ENCODE measurements at regions not wholly inside any gene's neighbourhood (a gene's known extent, or its start where the extent isn't known, plus 50 kb on each side); places are given as distances from the start of the nearest gene placed in this dataset.

DNA sequence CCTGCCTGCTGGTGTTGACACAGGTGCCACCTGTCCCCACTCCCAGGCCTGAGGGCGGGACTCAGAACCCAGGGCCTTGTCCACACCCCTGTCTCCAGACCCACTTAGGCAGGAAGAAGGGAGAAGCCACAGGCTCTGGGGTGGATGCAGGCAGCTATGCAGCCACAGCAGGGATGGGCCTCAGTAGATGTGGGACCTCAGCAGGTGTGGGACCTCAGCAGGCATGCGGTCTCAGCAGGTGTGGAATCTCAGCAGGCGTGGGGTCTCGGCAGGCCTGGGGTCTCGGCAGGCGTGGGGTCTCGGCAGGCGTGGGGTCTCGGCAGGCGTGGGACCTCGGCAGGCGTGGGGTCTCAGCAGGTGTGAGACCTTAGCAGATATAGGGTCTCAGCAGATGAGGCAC, 118.0 kb upstream of the PITRM1 start:
- DNase-seq, result no peak

DNA sequence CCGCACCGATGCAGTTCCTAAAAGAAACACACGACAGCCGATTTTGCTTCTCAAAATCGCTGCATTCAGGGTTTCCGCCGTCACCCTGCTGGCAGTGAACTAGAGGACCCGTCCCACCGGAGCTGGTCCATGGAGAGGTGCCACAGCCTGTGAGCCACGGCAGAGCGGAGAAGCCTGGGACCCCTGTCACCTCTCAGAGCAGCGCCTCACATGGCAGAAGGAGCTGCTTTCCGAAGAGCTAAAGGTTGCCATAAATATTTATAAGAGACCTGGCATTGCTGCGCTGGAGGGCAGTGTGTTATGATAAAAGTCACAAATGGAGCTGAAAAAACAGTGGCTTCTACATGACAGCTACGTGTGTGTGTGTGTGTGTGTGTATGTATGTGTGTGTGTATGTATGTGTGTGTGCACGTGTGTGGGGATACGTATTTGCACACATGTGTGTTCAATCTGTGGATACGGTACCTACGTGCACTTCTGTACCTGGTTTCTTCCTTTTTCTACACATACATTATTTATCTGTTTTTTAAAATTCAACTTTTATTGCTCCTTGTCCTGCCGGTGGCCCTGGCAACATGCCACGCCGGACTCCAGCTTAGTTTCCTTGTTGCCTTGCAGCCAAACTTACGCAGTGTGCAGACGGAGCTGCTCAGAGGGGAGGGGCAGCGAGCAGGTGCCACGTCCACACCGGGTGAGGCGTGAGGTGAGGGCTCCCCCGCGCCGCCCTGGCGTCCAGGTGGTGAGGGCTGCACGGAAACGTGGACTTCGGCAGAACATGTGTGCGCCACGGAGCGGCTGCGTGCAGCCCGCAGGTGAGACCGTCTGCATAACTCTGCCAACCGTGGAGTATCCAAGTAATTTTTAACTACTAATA, 115.2 kb upstream of the PITRM1 start:
- DNase-seq, result no peak

DNA sequence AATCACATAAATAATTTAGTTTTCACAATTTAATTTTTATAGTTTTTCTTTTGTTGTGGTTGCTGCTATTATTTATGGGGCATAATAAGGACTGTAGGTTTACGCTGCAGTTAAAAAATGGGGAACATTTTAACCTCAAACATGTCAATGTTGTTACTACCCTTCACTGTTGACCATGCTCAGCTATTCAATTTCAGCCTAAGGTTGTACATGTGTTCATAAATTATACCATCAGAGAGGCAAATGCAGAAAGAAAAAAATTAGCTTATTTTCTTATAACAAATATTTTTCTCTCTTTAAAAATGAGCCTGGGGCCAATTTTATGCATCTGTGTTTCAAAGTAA, 110.1 kb upstream of the PITRM1 start:
- DNase-seq, result no peak

DNA sequence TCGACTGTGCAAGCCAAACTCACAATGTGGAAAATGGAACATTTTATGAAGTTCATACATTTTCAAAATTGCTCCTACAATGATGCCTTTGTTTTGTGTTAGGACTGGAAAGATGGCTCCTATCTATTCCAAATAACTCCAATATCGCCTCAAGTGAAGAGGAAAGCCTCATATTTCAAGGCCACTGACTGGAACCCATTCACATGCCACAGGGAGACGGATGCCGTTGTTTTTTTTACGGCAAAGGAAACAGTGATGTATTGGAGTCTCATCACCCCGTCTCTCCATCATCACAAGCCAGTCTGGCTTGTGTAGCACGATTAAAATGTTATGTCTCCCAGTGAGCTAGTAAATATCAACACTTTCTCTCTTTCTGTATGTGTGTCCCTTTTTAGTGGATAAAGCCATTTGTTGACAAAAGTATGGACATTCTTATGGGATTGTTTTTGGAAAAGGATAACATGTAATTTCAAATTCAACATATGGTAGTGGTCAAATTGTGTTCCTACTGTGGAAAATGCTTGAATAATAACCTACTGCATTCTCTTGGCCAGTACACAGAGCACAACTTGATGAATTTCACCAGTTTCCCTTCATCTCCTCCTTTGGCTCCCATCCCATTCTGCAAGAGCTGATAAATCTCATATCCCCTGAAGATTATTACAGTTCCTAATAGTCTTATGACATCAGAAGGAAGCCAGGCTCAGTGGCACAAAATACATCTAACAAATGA, 109.5 kb upstream of the PITRM1 start:
- no peak for DNase-seq

DNA sequence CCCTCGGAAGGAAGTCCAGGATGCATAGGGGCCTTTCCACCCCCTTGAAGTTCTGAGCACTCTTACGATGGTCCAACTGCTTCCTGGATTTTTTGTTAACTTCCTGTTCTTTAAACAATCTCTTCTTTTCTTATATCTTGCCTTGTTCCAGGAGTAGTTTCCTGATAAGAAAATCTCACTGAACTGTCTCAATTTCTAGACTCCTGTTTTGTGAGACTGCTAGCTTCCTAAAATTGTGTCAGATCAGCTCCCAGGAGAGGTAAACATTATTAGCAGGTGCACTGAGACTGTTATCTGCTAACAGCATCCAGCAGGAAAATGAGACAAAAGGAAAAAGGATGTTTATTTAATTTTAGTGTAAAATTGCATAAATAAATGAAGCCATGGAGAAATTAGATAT, 106.2 kb upstream of the PITRM1 start:
- no peak for DNase-seq

DNA sequence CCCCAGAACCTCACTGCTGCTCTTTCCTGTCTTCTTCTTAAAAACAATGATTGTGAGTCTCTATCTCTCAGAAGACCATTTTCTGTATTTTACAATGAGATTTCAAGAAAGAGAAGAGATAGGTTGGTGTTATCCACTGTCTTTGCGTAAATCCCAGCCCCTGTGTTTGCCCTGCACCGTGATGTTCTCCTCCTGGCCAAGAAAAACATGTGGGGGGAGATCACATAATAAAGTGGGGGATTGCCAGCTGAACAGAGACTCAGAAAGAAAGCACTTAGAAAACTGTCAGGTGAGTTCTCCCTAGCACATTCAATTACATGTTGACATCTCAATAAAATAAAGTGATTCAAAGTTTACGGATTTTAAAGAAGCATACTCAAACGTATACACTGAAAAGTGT, 105.0 kb upstream of the PITRM1 start:
- DNase-seq, result no peak

DNA sequence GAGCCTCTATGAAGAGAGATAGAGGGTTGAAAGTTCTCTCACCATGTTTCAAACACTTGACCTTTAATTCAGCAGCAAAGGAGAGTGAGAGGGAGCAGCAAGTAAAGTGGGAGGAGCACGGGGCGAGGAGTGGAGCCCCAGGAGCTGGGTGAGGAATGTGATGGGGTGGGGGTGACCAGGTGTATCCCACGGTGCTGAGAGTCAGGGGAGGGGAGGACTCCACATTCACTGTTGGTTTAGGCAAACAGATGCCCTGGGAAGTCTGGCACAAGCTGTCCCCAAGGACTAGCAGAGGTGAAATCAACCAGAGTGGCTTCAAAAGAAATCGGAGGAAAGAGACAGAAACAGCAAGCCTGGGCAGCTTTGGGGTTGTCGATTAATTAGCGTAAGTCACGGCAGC, 101.8 kb upstream of the PITRM1 start:
- DNase-seq, result no peak

DNA sequence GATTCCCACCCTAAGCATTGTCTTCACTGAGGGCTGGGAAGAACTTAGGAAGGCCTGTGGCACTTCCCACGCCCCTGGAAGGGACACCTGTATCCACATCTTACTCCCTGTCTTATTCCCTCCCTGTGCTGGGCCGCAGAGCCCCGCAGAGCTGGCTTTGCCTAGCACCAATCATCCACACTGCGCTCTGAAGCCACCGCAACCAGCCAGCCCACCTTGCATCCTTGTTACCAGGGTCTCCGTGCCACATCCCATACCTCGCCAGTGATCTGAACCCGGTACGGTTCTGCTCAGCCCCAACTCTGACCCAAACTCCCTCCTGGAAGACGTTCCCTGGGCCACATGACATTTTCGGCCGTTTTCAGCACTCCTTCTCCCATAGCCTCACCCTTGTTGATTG, 101.4 kb upstream of the PITRM1 start:
- no peak for DNase-seq

DNA sequence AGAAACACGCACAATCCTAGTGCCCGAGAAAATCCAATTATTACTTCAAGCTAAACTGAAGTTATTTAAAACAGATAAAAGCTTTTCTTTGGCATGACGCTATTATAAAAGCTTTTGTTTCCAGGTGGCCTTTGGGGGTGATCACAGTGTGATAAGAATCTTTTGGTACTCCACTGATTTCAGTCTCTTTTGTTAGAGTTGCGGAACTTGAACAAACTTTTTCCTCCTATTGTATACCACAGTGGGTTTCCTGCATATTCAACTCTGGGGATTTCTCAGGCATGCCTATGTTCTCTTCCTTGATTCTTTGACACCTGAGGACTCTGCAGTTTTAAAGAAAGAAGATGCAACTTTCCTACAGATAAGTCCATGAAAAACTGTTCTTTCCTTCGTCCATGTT, 99.7 kb upstream of the PITRM1 start:
- DNase-seq, result no peak

DNA sequence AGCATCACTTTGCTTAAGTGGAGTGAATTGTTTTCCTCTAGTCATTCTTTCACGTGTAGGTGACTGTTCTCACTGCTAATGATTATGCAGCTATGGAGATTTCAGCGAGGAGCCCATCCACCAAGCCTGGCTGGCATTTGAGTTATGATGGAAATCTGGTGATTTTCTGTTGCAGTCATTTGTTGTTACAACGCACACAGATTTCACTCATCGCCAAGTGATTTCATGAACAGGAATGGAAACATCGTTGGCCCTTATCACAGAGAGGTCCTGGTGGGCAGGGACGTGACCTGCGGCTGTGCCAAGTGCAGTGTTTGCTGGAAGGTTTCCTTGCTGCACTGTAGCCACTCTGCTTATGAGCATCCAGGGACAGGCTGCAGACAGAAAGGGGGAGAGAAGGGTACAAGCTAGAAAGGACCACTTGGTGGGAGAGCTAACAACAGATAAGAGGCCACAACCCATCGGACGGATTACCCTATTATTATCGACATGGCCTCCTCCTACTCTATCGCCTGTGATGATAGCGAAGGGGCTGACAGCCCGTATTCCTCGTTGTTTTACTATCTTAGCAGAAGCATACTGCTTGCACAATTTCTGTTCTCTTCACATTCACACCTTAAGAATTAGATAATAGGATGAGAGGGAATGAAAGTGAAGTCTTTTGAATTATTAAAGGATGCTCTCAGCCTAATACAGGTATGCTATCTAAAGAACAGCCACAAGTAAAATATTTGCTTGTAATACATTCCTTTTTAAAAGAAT, 99.0 kb upstream of the PITRM1 start:
- no peak for DNase-seq

DNA sequence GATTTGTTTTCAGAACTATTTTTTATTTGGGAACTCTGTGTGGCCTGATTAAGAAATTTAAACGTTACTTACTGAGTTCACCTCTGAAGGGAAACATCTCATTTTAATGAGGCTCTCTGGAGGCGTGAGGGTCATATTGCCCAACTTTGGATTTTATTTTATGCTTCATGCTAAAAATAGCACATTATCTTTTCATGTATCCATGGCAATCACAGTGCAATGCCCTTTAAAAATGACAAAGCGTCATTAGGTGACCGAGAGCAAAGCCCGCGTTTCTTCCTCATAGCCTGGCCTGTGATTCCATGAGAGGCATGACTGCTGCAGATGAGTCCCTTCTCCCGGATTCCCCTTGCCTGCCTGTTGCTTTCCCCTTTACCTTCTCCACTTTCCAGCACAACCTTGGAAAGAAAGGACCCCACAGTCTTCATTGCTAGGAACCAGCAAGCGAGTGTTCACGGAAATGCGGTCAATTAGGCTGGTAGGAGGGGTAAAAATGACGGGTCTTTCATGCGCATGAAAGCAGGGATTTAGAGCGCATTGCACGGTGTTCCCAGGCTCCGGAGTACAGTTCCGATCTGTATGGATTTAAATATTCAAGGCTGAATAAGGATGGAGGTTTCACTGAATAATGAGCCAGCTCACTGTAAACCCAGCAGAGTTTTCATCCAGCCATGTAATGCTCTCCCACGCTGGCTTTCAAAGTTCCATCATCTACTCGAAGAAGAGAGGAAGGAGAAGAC, 98.2 kb upstream of the PITRM1 start:
- no peak for DNase-seq

DNA sequence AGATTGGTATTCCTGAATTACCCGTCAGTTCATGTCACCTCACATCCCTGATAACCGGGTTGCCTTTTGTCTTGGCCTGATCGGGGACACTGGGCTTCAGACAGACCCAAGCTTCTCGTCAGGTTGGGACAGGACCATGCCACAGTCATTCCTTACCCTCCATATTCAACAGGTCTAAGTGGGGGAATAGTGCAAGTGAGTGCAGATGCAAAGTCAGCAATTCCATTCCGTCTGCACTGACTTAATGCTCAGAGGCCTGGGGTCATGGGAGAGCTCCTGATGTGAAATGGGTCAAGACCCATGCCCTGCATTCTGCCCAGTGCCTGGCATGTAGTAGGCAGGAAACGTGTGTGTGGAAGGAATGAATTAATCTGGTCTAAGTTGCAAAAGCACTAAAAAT, 95.4 kb upstream of the PITRM1 start:
- DNase-seq, result no peak

DNA sequence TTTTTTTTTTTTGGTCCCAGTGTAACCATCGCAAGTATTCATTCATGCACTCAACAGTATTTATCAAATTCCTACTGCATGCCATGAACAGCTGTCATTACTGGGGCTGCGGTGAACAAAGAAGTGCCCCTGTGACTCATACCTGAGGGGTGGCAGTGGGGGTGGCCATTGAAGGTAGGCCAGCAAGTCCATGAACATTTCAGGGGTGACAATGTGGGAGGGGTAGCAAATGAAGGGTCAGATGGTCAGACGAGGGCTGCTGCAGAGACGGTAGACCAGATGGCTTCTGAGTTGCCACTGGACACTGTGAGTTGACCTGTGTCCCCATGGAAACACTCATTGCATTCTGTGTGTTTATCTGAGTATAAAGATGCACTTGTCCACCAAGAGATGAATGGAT, 92.5 kb upstream of the PITRM1 start:
- no peak for DNase-seq

DNA sequence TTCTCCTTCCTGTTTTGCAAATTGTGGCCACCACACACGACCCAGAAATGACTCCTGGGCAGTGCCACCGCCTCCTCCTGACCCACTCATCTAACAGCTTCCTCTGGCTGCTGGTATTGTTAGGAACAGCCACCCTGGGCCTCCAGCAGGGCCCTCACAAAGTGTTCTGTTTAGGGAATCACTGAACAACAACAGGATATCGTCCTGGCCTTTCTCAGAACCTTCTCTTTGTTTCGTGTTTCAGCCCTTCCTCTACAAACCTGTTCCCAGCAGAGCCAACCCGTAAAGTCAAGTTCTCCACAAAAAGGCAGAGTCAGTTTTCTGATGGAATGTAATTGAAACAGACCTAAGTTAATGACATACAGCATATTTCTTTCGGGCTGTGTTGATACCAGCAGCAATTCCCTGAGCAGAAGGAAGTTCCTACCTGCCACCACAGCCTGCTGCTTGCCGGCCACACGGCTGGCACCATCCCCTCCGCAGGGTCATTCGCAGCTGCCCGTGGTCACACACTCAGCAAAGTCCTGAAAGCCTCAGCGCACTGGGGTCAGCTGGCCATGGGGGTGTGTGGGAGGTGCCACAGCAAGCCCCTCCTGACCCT, 91.7 kb upstream of the PITRM1 start:
- DNase-seq, result no peak

DNA sequence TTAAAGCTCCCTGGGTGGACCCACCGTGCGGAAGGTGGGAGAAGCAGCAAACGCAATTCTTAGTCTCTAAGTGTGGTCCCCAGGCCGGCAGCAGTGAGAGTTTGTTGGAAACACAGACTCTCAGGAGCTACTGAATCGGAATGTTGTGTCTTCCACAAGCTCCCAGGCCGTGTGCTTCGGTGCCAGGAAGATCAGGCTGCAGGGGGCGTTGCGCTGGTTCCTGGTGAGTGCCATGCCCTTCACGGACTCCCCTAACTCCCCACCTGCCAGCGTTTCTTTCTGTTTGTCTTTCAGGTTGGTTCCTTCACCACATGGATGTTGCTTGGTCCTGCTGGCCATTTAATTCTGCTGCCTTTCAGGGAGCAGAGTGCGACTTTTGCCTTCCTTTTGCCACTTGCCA, 91.2 kb upstream of the PITRM1 start:
- no peak for DNase-seq

DNA sequence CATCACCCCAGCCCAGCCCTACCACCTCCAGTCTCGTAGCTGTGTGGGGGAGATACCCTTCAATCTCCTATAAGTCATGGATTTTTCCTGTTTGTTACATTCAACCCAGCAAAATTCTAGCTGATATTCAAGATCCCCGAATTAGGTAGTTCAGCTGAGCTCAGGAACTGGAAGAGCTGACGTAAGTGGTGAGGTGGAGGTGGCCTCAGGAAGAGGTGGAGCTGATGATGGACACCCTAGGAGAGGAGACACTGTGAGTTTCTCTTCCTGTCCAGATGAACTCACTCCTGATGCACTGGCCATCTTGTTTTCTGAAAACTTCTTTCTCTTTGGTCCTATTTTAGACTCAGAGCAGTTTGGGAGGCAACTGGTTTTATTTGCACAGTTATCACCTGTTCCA, 90.5 kb upstream of the PITRM1 start:
- DNase-seq, result no peak

DNA sequence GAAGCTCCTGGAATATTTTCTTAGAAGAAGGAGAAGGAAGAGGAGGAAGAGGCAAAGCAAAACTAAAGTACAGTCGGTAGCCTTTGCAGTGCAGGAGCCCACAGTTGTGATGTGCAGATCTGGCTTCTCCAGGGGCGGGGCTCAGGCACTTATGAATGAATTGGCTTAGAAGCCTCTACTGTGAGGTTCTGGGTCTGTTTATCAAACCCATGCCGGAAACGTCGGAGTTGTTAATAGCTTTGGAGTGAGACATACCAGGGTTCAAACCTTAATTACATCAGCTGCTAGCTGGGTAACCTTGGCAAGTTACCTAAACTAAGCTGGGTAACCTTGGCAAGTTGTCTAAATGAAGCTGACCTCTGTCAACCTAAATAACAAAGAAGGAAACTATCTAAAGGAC, 89.3 kb upstream of the PITRM1 start:
- no peak for DNase-seq

DNA sequence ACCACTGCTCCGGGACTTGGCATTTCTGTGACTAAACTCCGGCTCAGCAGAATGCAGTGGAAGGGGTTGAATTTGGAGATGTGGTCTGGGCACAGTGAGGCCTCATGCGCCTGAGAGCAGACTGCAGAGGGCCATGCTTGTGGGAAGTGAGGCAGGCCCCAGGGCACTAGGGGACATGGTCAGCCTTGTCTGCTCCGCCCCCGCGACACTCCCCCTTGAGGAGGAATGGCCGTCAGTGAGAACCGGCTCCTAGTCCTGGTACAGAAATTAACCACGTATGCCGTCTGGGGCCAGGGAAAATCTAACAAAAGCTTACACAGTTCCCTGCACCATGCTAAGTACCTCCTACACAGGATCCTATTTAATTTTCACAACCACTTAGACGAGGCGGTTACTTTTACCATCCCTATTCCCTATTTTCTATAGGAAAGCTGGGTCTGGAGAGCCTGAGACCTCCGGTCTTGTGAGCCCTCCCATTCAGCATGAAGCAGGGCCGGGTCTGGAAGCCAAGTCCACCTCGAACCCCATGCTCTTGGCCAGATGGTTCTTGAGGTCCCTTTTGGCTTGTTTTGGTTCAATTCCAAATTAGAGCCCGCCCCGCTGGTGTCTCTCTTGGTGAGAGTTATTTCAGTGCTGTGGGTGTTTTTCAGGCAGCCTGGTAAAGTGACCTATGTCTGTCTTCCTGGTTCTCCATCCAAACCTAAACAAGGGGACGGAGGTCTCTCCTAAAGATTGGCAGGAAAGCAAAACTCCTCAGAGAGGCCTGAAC, 87.7 kb upstream of the PITRM1 start:
- no peak for DNase-seq

DNA sequence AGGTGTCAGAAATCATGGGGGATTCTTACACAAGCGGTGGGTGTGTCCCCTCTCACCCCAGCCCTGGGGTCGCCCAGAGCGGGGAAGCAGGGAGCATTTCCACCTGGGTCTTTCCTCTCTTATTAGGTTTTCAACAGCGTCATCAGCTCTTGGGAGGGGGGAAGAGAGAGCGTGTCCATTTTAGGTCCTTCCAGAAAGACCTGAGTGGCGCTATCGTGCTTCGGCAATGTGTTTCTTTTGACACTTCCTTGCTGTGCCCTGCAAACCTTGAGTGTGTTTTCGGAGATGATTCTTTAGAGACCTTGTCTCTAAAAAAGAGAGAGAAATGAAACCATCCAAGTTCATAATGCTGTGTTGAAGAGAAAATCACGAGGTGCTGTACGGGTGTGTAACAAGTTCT, 86.9 kb upstream of the PITRM1 start:
- DNase-seq, result no peak

DNA sequence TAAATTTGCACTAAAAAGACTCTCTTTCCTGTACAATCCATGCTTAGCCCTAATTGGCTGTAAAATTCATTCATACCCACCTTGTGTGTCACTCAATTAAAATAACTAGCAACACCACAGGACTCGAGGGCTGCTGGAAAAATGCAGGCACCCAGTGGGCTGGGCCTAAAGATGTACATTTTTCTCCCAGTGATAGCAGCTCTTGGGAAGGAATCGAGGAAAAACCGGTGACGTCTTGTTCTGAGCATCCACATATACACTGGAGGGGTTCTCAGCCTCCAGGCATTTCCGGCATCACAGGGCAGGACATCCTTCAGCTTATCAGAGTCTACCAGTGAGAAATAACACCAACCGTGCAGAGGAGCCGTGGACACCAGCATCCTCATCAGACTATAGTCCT, 85.8 kb upstream of the PITRM1 start:
- DNase-seq, result no peak

DNA sequence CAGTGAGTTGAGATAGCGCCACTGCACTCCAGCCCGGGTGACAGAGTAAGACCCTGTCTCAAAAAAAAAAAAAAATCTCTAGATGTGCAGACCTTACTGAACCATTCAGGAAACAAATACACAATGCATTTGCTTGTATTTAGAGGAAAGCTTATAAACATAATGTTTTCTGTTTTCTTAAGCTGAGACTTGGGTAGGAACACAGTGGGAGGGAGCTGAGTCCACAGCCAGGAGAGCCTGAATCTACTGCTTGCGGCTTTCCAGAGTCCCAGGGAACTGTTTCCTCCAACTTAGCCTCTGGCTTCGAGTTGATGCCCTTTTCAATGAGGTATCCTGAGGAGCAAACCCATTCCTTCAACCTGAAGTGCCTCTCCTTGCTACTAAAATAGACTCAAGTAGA, 83.0 kb upstream of the PITRM1 start:
- DNase-seq, result no peak

DNA sequence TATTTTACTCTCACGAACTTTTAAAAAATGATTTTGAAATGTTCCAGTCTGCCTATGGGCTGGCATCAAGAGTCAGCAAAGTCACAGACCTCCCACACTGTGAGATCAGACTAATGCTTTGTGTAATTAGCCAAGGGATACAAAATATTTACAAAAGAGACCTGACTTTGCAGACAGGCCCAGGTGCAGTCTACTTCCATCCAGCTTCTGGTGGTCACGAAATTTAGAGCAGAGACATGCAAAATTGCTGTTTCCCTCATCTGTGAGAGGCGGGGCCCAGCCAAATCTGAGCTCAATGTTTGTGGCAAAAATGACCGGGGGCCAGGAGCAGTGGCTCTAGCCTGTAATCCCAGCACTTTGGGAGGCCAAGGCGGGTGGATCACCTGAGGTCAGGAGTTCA, 82.5 kb upstream of the PITRM1 start:
- DNase-seq, result no peak

Data from T1000 (cell line).